Nephron (organoid): ENCODE measurements at regions not wholly inside any gene's neighbourhood (a gene's known extent, or its start where the extent isn't known, plus 50 kb on each side); places are given as distances from the start of the nearest gene placed in this dataset.

ENCODE experiments used
- H3K27ac Mint-ChIP-seq, 3 experiments: 2 replicates each; pipeline ENCODE4 v1.8.0; 2020; ENCODE audit warnings: mixed read lengths in 3 of 3, mild to moderate bottlenecking in 2 of 3, moderate library complexity in 1 of 3
- H3K27me3 Mint-ChIP-seq: 2 replicates; pipeline ENCODE4 v1.8.0; 2021; ENCODE audit warnings: low read depth, mild to moderate bottlenecking, moderate library complexity, mixed read lengths
- H3K36me3 Mint-ChIP-seq: 2 replicates; pipeline ENCODE4 v1.8.0; 2020; ENCODE audit warnings: low read depth, mixed read lengths
- H3K4me1 Mint-ChIP-seq: 2 replicates; pipeline ENCODE4 v1.8.0; 2020; ENCODE audit warnings: mixed read lengths
- H3K4me3 Mint-ChIP-seq, 3 experiments: 2 replicates each; pipeline ENCODE4 v1.8.0; 2020; ENCODE audit warnings: mild to moderate bottlenecking in 3 of 3, mixed read lengths in 3 of 3, moderate library complexity in 2 of 3
- H3K9me3 Mint-ChIP-seq: 2 replicates; pipeline ENCODE4 v1.8.0; 2020; ENCODE audit warnings: mixed read lengths
- TF ChIP-seq, protein P1 (sequence below), 3 experiments: fragments of 200-600 bp; sonication (generic); IDR thresholded peaks; one replicate each; pipeline ENCODE4 v1.5.0; 2021; ENCODE audit warnings: antibody characterized with exemption in 3 of 3; ENCODE audit not compliant: unreplicated experiment in 3 of 3

GRCh38 chr18:39958876-39959275 lies 1996.2 kb upstream of the PIK3C3 start:
- Mint-ChIP-seq H3K4me1 (no peaks in the 10 kb centered on the region), H3K36me3 (no peaks in the 10 kb centered on the region), H3K9me3 (no peaks in the 10 kb centered on the region), H3K27me3 (no peaks in the 10 kb centered on the region), H3K4me3 (no peak overlapping the region), H3K27ac (no peak overlapping the region)
- TF ChIP-seq, protein P1, sequence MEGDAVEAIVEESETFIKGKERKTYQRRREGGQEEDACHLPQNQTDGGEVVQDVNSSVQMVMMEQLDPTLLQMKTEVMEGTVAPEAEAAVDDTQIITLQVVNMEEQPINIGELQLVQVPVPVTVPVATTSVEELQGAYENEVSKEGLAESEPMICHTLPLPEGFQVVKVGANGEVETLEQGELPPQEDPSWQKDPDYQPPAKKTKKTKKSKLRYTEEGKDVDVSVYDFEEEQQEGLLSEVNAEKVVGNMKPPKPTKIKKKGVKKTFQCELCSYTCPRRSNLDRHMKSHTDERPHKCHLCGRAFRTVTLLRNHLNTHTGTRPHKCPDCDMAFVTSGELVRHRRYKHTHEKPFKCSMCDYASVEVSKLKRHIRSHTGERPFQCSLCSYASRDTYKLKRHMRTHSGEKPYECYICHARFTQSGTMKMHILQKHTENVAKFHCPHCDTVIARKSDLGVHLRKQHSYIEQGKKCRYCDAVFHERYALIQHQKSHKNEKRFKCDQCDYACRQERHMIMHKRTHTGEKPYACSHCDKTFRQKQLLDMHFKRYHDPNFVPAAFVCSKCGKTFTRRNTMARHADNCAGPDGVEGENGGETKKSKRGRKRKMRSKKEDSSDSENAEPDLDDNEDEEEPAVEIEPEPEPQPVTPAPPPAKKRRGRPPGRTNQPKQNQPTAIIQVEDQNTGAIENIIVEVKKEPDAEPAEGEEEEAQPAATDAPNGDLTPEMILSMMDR (IDR thresholded peaks at IDR 0.05; ENCODE audit: unreplicated experiment in 3 of 3) = no peak

- no peaks in the 10 kb centered on the region for H3K9me3 Mint-ChIP-seq
- no peaks in the 10 kb centered on the region for H3K27me3 Mint-ChIP-seq
- no peak overlapping the region for H3K27ac Mint-ChIP-seq
- no peaks in the 10 kb centered on the region for H3K4me1 Mint-ChIP-seq
- TF ChIP-seq, protein P1 (IDR thresholded peaks at IDR 0.05; ENCODE audit: unreplicated experiment in 3 of 3) = no peak
- no peaks in the 10 kb centered on the region for H3K36me3 Mint-ChIP-seq
- H3K4me3 Mint-ChIP-seq = no peak overlapping the region
Measured at GRCh38 chr18:39952816-39953215, 2002.2 kb upstream of the PIK3C3 start.

GRCh38 chr18:39951142-39951720 lies 2003.8 kb upstream of the PIK3C3 start:
- Mint-ChIP-seq H3K4me1 (peaks cover 6% of the 10 kb centered on the region), H3K27ac (no peak overlapping the region), H3K4me3 (no peak overlapping the region), H3K27me3 (no peaks in the 10 kb centered on the region), H3K36me3 (no peaks in the 10 kb centered on the region), H3K9me3 (no peaks in the 10 kb centered on the region)
- TF ChIP-seq, protein P1 (IDR thresholded peaks at IDR 0.05; ENCODE audit: unreplicated experiment in 3 of 3) = no peak

DNA sequence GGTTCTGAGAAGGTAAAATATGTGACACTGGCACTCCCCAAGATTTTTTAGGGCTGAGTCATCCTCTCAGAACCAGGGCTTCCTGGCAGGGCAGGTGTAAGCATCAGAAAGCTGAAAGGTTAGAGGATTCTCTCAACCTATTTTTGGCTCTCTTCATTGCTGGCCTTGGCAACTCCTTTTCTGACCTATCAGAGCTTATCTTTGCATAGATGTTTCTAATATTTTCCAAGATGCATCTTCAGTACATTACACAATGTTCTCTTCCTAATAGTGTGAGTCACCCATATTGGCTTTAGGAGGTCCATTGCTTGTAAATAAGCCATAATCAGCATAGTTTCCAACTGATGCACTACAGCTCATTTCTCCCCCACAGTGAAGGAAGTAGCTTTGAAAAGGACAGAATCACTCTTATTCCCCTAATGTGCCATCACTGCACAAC lies 2008.4 kb upstream of the PIK3C3 start:
- Mint-ChIP-seq H3K4me1 (peaks cover 6% of the 10 kb centered on the region), H3K9me3 (no peaks in the 10 kb centered on the region), H3K36me3 (no peaks in the 10 kb centered on the region), H3K27ac (no peak overlapping the region), H3K27me3 (no peaks in the 10 kb centered on the region), H3K4me3 (no peak overlapping the region)
- TF ChIP-seq, protein P1 (IDR thresholded peaks at IDR 0.05; ENCODE audit: unreplicated experiment in 3 of 3) = no peak

DNA sequence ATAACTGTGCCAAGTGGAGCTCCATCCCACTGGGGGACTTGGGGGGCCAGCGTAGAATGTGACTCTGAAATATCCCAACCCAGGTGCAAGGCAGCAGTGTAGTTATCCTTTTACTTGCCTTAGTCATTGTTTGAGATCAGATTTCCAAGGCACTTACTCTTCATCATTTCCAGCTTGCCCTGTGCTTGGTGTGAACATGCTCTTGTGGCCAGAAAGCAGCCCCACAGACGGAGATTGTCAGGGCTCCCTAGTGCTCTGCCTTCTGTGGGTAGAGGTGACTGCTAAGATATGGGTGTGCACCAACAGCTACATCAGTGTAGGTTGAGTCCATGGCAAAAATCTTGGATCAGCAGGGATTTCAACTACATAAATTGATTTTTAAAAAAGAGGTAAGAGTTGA lies 2010.0 kb upstream of the PIK3C3 start:
- Mint-ChIP-seq H3K4me1 (peaks cover 6% of the 10 kb centered on the region), H3K36me3 (no peaks in the 10 kb centered on the region), H3K27ac (no peak overlapping the region), H3K4me3 (no peak overlapping the region), H3K9me3 (no peaks in the 10 kb centered on the region), H3K27me3 (no peaks in the 10 kb centered on the region)
- TF ChIP-seq, protein P1 (IDR thresholded peaks at IDR 0.05; ENCODE audit: unreplicated experiment in 3 of 3) = no peak

- TF ChIP-seq, protein P1 (IDR thresholded peaks at IDR 0.05; ENCODE audit: unreplicated experiment in 3 of 3) = no peak
- no peaks in the 10 kb centered on the region for H3K27me3 Mint-ChIP-seq
- H3K4me1 Mint-ChIP-seq = peaks cover 23% of the 10 kb centered on the region
- no peak overlapping the region for H3K4me3 Mint-ChIP-seq
- no peak overlapping the region for H3K27ac Mint-ChIP-seq
- no peaks in the 10 kb centered on the region for H3K36me3 Mint-ChIP-seq
- H3K9me3 Mint-ChIP-seq = no peaks in the 10 kb centered on the region
Measured at GRCh38 chr18:39942702-39943101, 2012.3 kb upstream of the PIK3C3 start.
